ENCODE measurements at regions not wholly inside any gene's neighbourhood (a gene's known extent, or its start where the extent isn't known, plus 50 kb on each side); places are given as distances from the start of the nearest gene placed in this dataset.
"Not testable (repeated sequence)": the region's sequence is repeated elsewhere in the genome, so short reads cannot be mapped to it uniquely, and the experiment has no call there.

GRCh38 chr4:9592010-9592409 lies 147.8 kb downstream of the DEFB131A start (continued):
- TF ChIP-seq KDM1A (IDR thresholded peaks at IDR 0.05; ENCODE audit: low read depth): no peak

DNA sequence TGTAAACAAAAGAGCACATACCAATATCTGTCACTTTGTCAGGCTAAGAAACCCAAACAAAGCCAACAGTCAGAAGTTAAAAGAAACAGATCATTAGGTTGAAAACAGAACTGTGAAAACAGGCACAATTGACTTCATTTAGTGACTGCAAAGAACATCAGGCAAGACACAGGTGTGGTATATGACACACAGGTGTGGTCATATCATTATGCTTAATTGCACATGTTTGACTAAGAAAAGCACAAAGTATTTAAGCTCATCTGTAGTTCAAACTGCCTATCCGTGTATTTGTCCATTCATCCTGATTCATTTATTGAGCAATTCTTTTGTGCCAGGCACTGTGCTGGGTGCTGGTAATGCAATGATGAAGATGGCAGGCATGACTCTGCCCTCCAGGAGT lies 150.7 kb downstream of the DEFB131A start:
- CTCF ChIA-PET: no interaction called here
- ATAC-seq: no peak
- POLR2A ChIA-PET: no interaction called here
- H3K4me2 ChIP-seq: no peak overlapping the region
- WGBS (ENCODE audit: missing lambda C conversion rate): 29% methylated on average over 1 of the region's 1 CpG
- no peak overlapping the region for H3K4me3 ChIP-seq
- no peaks in the 10 kb centered on the region for H3K4me1 ChIP-seq
- no peaks in the 10 kb centered on the region for H3K9me3 ChIP-seq
- TF ChIP-seq CHD2 (IDR thresholded peaks at IDR 0.05; ENCODE audit: low read length, partially characterized antibody) (no peak), PHF8 (IDR thresholded peaks at IDR 0.05; ENCODE audit: borderline replicate concordance, low read depth) (no peak), RCOR1 (IDR thresholded peaks at IDR 0.05; ENCODE audit: low read depth, low read length) (no peak), ZC3H11A (IDR thresholded peaks at IDR 0.05) (no peak), RAD21 (conservative IDR thresholded peaks at IDR 0.05 in 1 of 2, IDR thresholded peaks at IDR 0.05 in 1 of 2) (no peak), HES2 (IDR thresholded peaks at IDR 0.05) (no peak), EP300 (IDR thresholded peaks at IDR 0.05) (no peak), CEBPB (IDR thresholded peaks at IDR 0.05) (no peak)
- no peak for DNase-seq (ENCODE audit: low read depth in 1 of 2, low spot score in 1 of 2)
- no peak overlapping the region for H3K27ac ChIP-seq
- FAIRE-seq: no peak

DNA sequence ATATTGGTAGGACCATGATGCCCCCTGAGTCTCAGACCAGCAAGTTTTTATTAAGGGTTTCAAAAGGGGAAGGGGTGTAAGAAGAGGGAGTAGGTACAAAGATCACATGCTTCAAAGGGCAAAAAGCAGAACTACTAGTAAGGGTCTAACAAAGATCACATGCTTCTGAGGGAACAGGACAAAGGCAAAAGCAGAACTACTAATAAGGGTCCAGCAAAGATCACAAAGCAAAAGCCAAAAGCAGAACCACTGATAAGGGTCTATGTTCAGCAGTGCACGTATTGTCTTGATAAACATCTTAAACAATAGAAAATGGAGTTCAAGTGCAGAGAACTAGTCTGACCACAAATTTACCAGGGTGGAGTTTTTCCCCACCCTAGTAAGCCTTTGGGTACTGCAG lies 151.3 kb downstream of the DEFB131A start:
- ATAC-seq; CTCF ChIA-PET; POLR2A ChIA-PET; H3K9me3 ChIP-seq; H3K27ac ChIP-seq; H3K4me2 ChIP-seq; H3K4me3 ChIP-seq; H3K4me1 ChIP-seq; FAIRE-seq; DNase-seq (ENCODE audit: low read depth in 1 of 2, low spot score in 1 of 2): not testable (repeated sequence)
- 8% methylated on average over 1 of the region's 1 CpG for WGBS (ENCODE audit: missing lambda C conversion rate)

DNA sequence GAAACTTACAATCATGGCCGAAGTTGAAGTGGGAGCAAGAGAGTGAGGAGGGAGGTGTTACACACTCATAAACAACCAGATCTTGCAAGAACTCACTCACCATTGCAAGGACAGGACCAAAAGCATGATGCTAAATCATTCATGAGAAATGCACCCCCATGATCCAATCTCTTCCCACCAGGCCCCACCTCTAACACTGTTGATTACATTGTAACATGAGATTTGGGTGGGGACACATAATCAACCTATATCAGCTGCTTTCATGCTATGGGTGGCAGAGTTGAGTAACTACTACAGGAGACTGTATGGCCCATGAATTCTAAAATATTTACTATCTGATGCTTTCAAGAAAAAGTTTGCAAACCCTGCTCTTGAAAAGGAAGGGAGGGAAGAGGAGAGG lies 155.1 kb downstream of the DEFB131A start:
- POLR2A ChIA-PET: no interaction called here
- ATAC-seq: no peak
- CTCF ChIA-PET: no interaction called here
- DNase-seq (ENCODE audit: low read depth in 1 of 2, low spot score in 1 of 2): no peak
- H3K27ac ChIP-seq: no peak overlapping the region
- no peak overlapping the region for H3K4me2 ChIP-seq
- TF ChIP-seq NR3C1 (IDR thresholded peaks at IDR 0.05) (no peak), MYC (IDR thresholded peaks at IDR 0.05; ENCODE audit: borderline replicate concordance, low read length) (no peak), RNF2 (IDR thresholded peaks at IDR 0.05; ENCODE audit: borderline replicate concordance, low read depth) (no peak), FOSB (CRISPR knock-in tag; IDR thresholded peaks at IDR 0.05) (no peak), EHMT2 (IDR thresholded peaks at IDR 0.05; ENCODE audit: low read depth) (no peak), RFX5 (IDR thresholded peaks at IDR 0.05) (no peak), CTCF (IDR thresholded peaks at IDR 0.05) (no peak), POLR2AphosphoS2 (conservative IDR thresholded peaks at IDR 0.05; ENCODE audit: low read length) (no peak), ZFP36 (IDR thresholded peaks at IDR 0.05; ENCODE audit: borderline replicate concordance, partially characterized antibody) (no peak), MAZ (IDR thresholded peaks at IDR 0.05; ENCODE audit: borderline replicate concordance, low read depth, low read length) (no peak), ELK1 (IDR thresholded peaks at IDR 0.05; ENCODE audit: low read depth, low read length) (no peak), KDM5A (IDR thresholded peaks at IDR 0.05) (no peak), ZC3H11A (IDR thresholded peaks at IDR 0.05) (no peak)
- no peaks in the 10 kb centered on the region for H3K4me1 ChIP-seq
- FAIRE-seq: no peak
- WGBS (ENCODE audit: missing lambda C conversion rate): no CpG with 5 or more reads among the region's 1 CpG
- H3K9me3 ChIP-seq: no peaks in the 10 kb centered on the region
- H3K4me3 ChIP-seq: no peak overlapping the region

All from A549 (cell line).